Kidney epithelial cell (primary cell): ENCODE measurements at regions not wholly inside any gene's neighbourhood (a gene's known extent, or its start where the extent isn't known, plus 50 kb on each side); places are given as distances from the start of the nearest gene placed in this dataset.

Experiments used
- DNase-seq: peaks from one replicate; pipeline ENCODE4 v3.0.0-alpha.2; 2010; ENCODE audit warnings: low read depth
- H3K27me3 ChIP-seq: 2 replicates; pipeline ENCODE4 v1.6.0; 2011; ENCODE audit warnings: low read length; ENCODE audit not compliant: control insufficient read depth, insufficient read depth
- H3K36me3 ChIP-seq: 2 replicates; pipeline ENCODE4 v1.5.1; 2011; ENCODE audit warnings: low read length; ENCODE audit not compliant: control insufficient read depth, insufficient read depth
- H3K4me3 ChIP-seq: 2 replicates; pipeline ENCODE4 v1.5.1; 2011; ENCODE audit warnings: low read depth, mild to moderate bottlenecking, control low read depth, low read length
- TF ChIP-seq, protein P1 (sequence below): IDR thresholded peaks from 2 replicates; pipeline ENCODE4 v1.5.1; 2011; ENCODE audit warnings: mild to moderate bottlenecking, moderate library complexity, low read length, control low read depth, inconsistent platforms; ENCODE audit not compliant: insufficient read depth, poor library complexity, severe bottlenecking

DNA sequence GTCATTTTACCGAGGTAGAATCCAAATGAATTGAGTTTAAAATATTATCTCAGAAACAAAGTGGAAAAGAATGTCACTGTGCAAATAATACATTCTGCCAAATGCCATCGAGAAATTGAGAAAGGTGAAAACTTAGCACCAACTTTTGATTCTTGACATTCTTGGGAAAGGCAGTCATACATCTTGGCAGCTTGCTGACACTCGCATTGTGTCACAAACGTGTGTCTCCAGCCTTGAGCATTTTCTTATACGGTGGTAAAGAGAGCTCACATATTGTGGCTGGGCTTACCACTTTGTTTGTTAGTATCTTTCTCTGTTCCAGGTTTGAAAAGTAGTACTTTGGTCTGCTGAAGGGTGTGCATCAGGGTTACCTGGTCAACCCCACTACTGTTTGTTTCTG is 1456.1 kb downstream of the BRINP3 start:
- Histone ChIP-seq H3K4me3 (no peak overlapping the region), H3K36me3 (no peaks in the 10 kb centered on the region), H3K27me3 (no peaks in the 10 kb centered on the region)
- TF ChIP-seq, protein P1, sequence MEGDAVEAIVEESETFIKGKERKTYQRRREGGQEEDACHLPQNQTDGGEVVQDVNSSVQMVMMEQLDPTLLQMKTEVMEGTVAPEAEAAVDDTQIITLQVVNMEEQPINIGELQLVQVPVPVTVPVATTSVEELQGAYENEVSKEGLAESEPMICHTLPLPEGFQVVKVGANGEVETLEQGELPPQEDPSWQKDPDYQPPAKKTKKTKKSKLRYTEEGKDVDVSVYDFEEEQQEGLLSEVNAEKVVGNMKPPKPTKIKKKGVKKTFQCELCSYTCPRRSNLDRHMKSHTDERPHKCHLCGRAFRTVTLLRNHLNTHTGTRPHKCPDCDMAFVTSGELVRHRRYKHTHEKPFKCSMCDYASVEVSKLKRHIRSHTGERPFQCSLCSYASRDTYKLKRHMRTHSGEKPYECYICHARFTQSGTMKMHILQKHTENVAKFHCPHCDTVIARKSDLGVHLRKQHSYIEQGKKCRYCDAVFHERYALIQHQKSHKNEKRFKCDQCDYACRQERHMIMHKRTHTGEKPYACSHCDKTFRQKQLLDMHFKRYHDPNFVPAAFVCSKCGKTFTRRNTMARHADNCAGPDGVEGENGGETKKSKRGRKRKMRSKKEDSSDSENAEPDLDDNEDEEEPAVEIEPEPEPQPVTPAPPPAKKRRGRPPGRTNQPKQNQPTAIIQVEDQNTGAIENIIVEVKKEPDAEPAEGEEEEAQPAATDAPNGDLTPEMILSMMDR, result no peak
- no peak for DNase-seq

DNA sequence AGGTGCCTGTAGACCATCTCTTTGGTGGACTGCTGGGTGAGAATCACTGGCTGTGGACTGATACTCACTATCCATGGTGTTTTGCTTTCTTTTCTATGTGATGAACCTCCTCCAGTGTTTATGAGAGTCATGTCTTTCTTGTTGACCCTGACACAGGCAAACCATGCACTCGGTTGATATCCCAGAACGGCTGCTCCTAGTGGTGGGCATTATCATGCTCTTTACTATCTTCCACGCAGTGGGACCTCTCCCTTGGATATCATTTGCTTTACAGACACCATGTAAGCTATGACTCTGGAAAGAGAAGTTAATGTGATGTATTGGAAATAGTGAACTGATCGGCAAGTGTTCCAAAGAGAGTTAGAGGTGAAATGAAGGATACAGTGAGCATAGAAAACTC is 1455.6 kb downstream of the BRINP3 start:
- no peak for DNase-seq
- H3K36me3 ChIP-seq, result no peaks in the 10 kb centered on the region
- no peak overlapping the region for H3K4me3 ChIP-seq
- no peaks in the 10 kb centered on the region for H3K27me3 ChIP-seq
- TF ChIP-seq, protein P1, result no peak

DNA sequence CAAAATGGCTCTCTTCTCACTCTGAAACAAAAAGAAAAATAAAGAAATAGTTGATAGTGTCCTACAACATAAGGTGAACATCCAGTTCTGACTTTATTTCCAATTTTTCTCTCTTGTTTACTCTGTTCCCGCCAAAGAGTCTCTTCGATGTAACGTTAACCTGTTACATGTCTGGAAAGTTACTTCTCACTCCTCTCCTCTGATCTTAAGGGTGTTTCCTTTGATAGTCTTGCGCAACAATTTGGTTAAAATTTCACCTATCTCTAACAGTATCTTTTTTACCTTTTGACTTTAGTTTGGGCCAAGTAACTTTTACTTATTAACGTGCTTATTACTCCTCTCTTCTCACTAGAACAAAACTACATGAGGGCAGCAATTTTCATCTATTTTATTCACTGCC is 1450.2 kb downstream of the BRINP3 start:
- no peak overlapping the region for H3K4me3 ChIP-seq

DNA sequence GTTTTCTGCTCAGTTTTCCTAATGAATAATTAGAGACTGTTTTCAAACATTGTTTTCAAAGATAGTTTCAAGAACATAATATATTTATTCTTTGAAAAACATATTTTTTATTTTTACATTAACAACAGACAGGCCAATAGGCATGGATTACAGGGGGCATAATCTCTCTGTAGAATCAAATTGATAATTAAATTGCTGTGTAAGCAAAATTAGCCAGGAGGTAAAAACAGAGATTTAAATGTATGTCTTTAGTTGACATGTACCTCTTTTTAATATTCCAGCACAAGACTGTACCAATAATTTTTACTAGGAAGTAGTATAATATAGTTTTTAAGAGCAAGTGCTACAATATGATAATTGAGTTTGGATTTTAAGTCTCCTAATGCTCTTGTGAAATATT is 1444.5 kb downstream of the BRINP3 start:
- no peak overlapping the region for H3K4me3 ChIP-seq
- no peaks in the 10 kb centered on the region for H3K36me3 ChIP-seq
- DNase-seq, result no peak
- no peaks in the 10 kb centered on the region for H3K27me3 ChIP-seq
- TF ChIP-seq, protein P1, result no peak

More for the DNA sequence above, 1450.2 kb downstream of the BRINP3 start:
- TF ChIP-seq, protein P1, result no peak
- no peak for DNase-seq
- Histone ChIP-seq H3K36me3 (no peaks in the 10 kb centered on the region), H3K27me3 (no peaks in the 10 kb centered on the region)

DNA sequence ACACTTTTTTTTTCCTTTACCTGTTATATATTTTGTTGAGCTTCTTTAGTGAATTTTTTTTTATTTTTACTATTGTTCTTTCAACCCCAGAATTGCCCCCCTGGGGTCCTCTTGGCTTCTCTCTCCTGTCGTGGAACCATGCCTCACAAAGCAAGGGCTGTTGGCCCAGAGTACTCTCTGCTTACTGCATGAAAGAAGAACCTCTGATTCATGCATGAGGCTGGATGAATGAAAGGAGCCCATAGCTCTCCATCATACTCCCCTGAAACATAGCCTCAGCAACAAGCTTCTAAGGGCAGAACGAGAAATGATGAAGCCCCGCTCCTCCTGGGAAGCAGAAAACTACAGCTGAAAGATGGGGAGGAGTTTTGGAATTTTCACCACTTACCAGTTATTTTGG is 1441.0 kb downstream of the BRINP3 start:
- no peak for DNase-seq
- TF ChIP-seq, protein P1, result no peak
- Histone ChIP-seq H3K4me3 (no peak overlapping the region), H3K27me3 (no peaks in the 10 kb centered on the region), H3K36me3 (no peaks in the 10 kb centered on the region)

DNA sequence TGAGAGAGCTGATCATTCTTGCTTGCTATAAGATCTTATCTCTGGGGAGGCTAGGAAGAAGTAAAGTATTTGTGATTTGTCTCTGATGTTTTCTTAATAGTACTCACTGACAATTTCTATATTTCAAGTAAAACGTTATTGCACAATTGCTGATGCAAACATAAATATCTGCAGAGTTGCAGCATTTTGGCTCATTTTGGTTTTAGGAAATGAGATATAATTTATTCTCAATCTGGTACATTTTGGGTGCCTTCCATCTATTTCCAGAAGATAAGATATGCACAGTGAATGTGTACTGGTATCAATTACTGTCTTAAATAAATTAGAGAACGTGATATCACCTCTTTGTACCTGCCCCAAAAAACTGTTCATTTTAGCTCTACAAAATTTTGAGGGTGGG is 1431.5 kb downstream of the BRINP3 start:
- Histone ChIP-seq H3K4me3 (no peak overlapping the region), H3K36me3 (no peaks in the 10 kb centered on the region), H3K27me3 (no peaks in the 10 kb centered on the region)
- TF ChIP-seq, protein P1, result no peak
- DNase-seq, result no peak
